ENCODE measurements at regions not wholly inside any gene's neighbourhood (a gene's known extent, or its start where the extent isn't known, plus 50 kb on each side); places are given as distances from the start of the nearest gene placed in this dataset.

- no peak for TF ChIP-seq POLR2A (IDR thresholded peaks at IDR 0.05; ENCODE audit: low read length)
- TF ChIP-seq GATA1 (IDR thresholded peaks at IDR 0.05; ENCODE audit: low read depth, low read length) = no peak
Measured at GRCh38 chr6:1055015-1055921, 256.6 kb upstream of the FOXQ1 start.
